ENCODE measurements at regions not wholly inside any gene's neighbourhood (a gene's known extent, or its start where the extent isn't known, plus 50 kb on each side); places are given as distances from the start of the nearest gene placed in this dataset.
A peak's percentile ranks its signal among the peaks of the same experiment; 100 is the strongest.

DNA sequence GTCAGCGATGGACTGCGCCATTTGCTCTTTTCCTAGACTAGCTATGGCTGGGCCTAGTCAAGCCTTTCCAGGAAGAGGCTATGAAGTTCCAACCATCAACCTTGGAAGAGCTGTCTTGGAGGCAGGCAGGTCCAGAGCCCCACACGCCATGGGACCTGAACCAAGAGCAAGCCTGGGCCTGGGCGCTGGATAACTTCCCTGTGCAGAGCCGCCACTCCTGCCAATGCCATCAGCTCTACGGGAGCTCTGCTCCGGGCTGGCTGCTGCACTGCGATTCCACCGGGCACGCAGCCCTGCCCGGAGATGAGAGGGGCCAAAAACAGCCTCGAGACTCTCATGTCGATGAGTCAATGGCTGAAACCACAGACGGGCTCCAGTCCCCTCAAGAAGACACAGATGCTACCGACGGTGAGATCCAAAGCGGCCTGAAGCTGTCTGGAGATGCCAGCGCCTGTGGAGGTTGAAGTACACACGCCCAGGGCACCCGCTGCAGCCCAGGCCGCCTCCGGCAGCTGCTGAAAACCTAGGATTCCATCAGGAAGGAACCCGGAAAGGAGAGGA is 103.7 kb upstream of the SELENOP start:
- H3K27ac ChIP-seq = no peak overlapping the region
- H3K4me3 ChIP-seq (ENCODE audit: low read depth in 1 of 2, low read length in 1 of 2) = no peak overlapping the region
- H3K4me1 ChIP-seq (ENCODE audit: control insufficient read depth in 1 of 2, insufficient read depth in 1 of 2, low read depth in 1 of 2, low read length in 1 of 2) = no peaks in the 10 kb centered on the region
- TF ChIP-seq, protein P1, sequence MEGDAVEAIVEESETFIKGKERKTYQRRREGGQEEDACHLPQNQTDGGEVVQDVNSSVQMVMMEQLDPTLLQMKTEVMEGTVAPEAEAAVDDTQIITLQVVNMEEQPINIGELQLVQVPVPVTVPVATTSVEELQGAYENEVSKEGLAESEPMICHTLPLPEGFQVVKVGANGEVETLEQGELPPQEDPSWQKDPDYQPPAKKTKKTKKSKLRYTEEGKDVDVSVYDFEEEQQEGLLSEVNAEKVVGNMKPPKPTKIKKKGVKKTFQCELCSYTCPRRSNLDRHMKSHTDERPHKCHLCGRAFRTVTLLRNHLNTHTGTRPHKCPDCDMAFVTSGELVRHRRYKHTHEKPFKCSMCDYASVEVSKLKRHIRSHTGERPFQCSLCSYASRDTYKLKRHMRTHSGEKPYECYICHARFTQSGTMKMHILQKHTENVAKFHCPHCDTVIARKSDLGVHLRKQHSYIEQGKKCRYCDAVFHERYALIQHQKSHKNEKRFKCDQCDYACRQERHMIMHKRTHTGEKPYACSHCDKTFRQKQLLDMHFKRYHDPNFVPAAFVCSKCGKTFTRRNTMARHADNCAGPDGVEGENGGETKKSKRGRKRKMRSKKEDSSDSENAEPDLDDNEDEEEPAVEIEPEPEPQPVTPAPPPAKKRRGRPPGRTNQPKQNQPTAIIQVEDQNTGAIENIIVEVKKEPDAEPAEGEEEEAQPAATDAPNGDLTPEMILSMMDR (IDR thresholded peaks at IDR 0.05) = no peak
- H3K9me3 ChIP-seq = no peaks in the 10 kb centered on the region
- no peaks in the 10 kb centered on the region for H3K27me3 ChIP-seq
- H3K36me3 ChIP-seq = no peaks in the 10 kb centered on the region

DNA sequence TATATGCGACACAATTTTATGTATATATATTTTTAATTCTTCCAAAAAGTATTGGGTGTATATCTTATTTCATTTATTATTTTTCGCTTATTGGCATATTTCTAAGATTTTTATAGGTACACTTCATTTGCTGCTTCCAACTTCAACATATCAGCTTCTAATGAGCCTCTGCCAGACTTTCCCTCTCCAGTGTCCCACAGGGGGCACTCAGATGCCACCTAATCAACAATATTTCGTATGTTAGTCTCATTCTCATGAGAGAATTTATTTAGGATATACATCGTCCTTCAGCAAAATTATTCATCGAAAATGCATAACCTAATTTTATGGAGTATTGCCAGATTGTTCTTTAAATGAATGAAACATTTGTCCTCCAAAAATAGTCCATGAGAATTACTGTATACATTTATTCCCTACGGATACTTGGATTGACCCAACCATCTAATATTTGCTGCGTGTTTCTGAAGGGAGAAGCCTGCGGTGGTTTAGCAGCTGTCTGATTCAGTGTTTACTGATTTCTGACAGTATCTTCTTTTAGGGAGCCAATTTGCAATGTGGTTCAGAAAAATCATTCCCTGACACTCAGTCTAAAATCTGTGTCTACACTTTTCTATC is 100.6 kb upstream of the SELENOP start:
- no peak overlapping the region for H3K27ac ChIP-seq
- H3K4me3 ChIP-seq (ENCODE audit: low read depth in 1 of 2, low read length in 1 of 2) = no peak overlapping the region
- H3K4me1 ChIP-seq (ENCODE audit: control insufficient read depth in 1 of 2, insufficient read depth in 1 of 2, low read depth in 1 of 2, low read length in 1 of 2) = peaks cover 9 to 12% of the 10 kb centered on the region in 2 experiments
- no peaks in the 10 kb centered on the region for H3K36me3 ChIP-seq
- TF ChIP-seq, protein P1 (IDR thresholded peaks at IDR 0.05) = no peak
- no peaks in the 10 kb centered on the region for H3K27me3 ChIP-seq
- H3K9me3 ChIP-seq = no peaks in the 10 kb centered on the region

DNA sequence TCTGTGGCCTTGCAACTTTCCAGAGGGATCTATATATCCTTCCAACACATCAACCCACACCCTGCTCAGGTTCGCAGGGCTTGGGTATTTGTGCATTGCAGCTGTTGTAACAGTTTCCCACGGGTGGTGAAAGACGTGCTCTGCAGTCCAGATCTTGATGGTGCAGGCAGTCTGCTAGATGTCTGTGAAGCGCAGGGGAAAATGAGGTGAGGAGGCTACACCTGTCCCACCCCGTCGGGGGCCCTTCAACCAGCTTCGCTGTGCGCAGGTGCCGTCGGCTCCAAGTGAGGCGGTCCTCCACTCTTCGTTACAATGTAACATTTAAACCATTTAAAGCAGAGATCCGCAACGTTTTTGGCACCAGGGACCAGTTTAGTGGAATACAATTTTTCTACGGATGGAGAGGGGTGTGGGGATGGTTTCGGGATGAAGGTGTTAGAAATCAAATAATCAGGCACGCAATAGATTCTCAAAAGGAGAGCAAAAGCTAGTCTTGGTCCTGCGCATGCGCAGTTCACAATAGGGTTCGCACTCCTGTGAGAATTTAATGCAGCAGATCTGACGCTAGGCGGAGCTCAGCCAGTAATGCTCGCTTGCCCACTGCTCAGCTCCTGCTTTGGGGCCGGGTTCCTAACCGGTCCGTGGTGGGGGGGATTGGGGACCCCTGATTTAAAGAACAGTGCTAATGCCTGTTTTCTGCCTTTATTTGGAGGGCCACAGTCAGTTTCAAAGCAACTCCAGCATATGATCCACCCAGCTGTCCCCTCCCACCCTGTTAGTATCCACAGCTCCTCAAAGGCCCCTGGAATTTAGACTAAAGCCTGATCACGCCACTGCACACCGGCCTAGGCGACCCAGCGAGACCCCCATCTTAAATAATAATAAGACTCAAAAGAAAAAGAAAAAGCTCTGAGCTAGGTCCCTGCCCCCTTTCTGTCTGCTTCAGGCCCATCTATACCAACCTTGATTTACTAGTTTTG is 97.1 kb upstream of the SELENOP start:
- Histone ChIP-seq H3K9me3 (no peaks in the 10 kb centered on the region), H3K27ac (peak overlapping the region; percentile 23), H3K4me1 (ENCODE audit: control insufficient read depth in 1 of 2, insufficient read depth in 1 of 2, low read depth in 1 of 2, low read length in 1 of 2) (peaks cover 9 to 12% of the 10 kb centered on the region in 2 experiments), H3K36me3 (no peaks in the 10 kb centered on the region), H3K27me3 (peaks cover 24% of the 10 kb centered on the region), H3K4me3 (ENCODE audit: low read depth in 1 of 2, low read length in 1 of 2) (peak overlapping the region; percentile 57 to 61)
- TF ChIP-seq, protein P1 (IDR thresholded peaks at IDR 0.05) = peak; percentile 85

DNA sequence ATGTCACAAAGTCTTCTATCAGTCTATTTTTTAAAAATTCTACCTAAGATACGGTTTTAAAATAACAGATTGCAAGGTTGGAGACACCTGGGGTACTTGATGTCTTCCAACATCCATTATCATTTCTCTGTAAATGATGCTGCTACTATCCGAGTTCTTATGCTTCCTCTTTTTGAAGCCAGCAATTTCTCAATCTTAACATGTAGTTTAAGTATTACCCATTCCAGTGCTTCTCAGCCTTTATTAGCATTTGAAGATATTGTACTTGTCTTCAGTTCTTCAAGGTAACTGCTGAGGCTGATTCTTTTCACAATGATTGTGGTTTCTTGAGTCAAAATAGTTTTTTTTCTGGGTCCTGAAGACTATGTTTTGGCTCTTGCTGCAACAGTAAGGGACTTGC is 96.4 kb upstream of the SELENOP start:
- Histone ChIP-seq H3K36me3 (no peaks in the 10 kb centered on the region), H3K27me3 (peaks cover 24% of the 10 kb centered on the region), H3K27ac (peak overlapping the region; percentile 23), H3K4me3 (ENCODE audit: low read depth in 1 of 2, low read length in 1 of 2) (peak overlapping the region; percentile 57 to 61), H3K9me3 (no peaks in the 10 kb centered on the region), H3K4me1 (ENCODE audit: control insufficient read depth in 1 of 2, insufficient read depth in 1 of 2, low read depth in 1 of 2, low read length in 1 of 2) (peaks cover 9 to 12% of the 10 kb centered on the region in 2 experiments)
- TF ChIP-seq, protein P1 (IDR thresholded peaks at IDR 0.05) = no peak

DNA sequence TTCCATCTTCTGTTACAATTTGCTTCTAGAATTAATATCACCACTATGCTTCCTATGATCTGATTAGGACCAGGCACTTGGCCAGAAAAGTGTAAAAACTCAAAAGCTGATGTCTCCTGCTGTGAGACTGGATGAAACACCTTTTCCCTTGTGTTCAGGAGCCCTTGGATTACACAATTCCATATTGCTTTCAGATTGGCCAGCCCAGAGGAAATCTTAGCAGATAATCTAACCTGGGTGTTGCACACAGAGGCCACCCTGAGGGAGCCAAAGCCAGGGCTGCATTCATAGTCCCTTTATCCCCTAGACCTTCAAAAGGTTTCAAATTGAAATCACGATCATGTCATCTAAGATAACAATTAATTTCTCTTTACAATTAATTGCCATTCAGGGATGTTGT is 94.1 kb upstream of the SELENOP start:
- TF ChIP-seq, protein P1 (IDR thresholded peaks at IDR 0.05) = no peak
- no peaks in the 10 kb centered on the region for H3K36me3 ChIP-seq

More for the DNA sequence above, 94.1 kb upstream of the SELENOP start:
- Histone ChIP-seq H3K27ac (no peak overlapping the region), H3K4me1 (ENCODE audit: control insufficient read depth in 1 of 2, insufficient read depth in 1 of 2, low read depth in 1 of 2, low read length in 1 of 2) (peaks cover 9 to 12% of the 10 kb centered on the region in 2 experiments), H3K27me3 (peaks cover 24% of the 10 kb centered on the region), H3K4me3 (ENCODE audit: low read depth in 1 of 2, low read length in 1 of 2) (no peak overlapping the region), H3K9me3 (no peaks in the 10 kb centered on the region)
